Activated CD4-positive, alpha-beta memory T cell treated with anti-CD3 and anti-CD28 coated beads for 36 hours (primary cell): ENCODE measurements at regions not wholly inside any gene's neighbourhood (a gene's known extent, or its start where the extent isn't known, plus 50 kb on each side); places are given as distances from the start of the nearest gene placed in this dataset.

Experiments
- CTCF ChIA-PET: fragments of 350-600 bp; sonication (Branson Sonifier 250); formaldehyde crosslinking; loops from one replicate; lab custom pipeline; 2021; ENCODE audit warnings: antibody characterized with exemption, inconsistent platforms; lab: Charles Lee
- POLR2A ChIA-PET: fragments of 350-600 bp; sonication (Branson Sonifier 250); formaldehyde crosslinking; loops from one replicate; lab custom pipeline; 2021; ENCODE audit warnings: antibody characterized with exemption; lab: Charles Lee
- DNase-seq: peaks from one replicate; pipeline ENCODE4 v3.0.0-alpha.2; 2020
- H3K27ac Mint-ChIP-seq: one replicate; pipeline ENCODE4 v1.8.0; 2021; ENCODE audit warnings: mixed read lengths
- H3K27me3 Mint-ChIP-seq: one replicate; pipeline ENCODE4 v1.8.0; 2021; ENCODE audit warnings: mixed read lengths
- H3K36me3 Mint-ChIP-seq: one replicate; pipeline ENCODE4 v1.8.0; 2021; ENCODE audit warnings: mixed read lengths
- H3K4me1 Mint-ChIP-seq: one replicate; pipeline ENCODE4 v1.8.0; 2021; ENCODE audit warnings: low read depth, mixed read lengths
- H3K4me3 Mint-ChIP-seq: one replicate; pipeline ENCODE4 v1.8.0; 2021; ENCODE audit warnings: mild to moderate bottlenecking, mixed read lengths
- H3K9me3 Mint-ChIP-seq: one replicate; pipeline ENCODE4 v1.8.0; 2021; ENCODE audit warnings: mixed read lengths
- intact Hi-C: fragments of 100-400 bp; cut with micrococcal nuclease; formaldehyde crosslinking; loops from one replicate; pipeline ENCODE4 v1.15.1; 2023

GRCh38 chr21:27740084-27740483 is 773.2 kb upstream of the ADAMTS5 start:
- peaks cover 4% of the 10 kb centered on the region for H3K9me3 Mint-ChIP-seq
- intact Hi-C loops: no loop called here
- no peaks in the 10 kb centered on the region for H3K27me3 Mint-ChIP-seq
- DNase-seq: no peak
- H3K27ac Mint-ChIP-seq: no peak overlapping the region
- H3K4me1 Mint-ChIP-seq: no peaks in the 10 kb centered on the region
- CTCF ChIA-PET: no interaction called here
- POLR2A ChIA-PET: no interaction called here
- H3K36me3 Mint-ChIP-seq: no peaks in the 10 kb centered on the region
- H3K4me3 Mint-ChIP-seq: no peak overlapping the region

GRCh38 chr21:27739187-27739586 is 772.3 kb upstream of the ADAMTS5 start:
- DNase-seq: no peak
- Mint-ChIP-seq H3K27me3 (no peaks in the 10 kb centered on the region), H3K4me3 (no peak overlapping the region), H3K9me3 (peaks cover 6% of the 10 kb centered on the region), H3K27ac (no peak overlapping the region), H3K4me1 (no peaks in the 10 kb centered on the region), H3K36me3 (no peaks in the 10 kb centered on the region)
- POLR2A ChIA-PET: no interaction called here
- CTCF ChIA-PET: no interaction called here
- intact Hi-C loops: no loop called here

GRCh38 chr21:27735699-27736098 is 768.8 kb upstream of the ADAMTS5 start:
- no peak for DNase-seq
- intact Hi-C loops: no loop called here
- no peaks in the 10 kb centered on the region for H3K27me3 Mint-ChIP-seq
- no peak overlapping the region for H3K27ac Mint-ChIP-seq
- peaks cover 9% of the 10 kb centered on the region for H3K9me3 Mint-ChIP-seq
- ChIA-PET CTCF (no interaction called here), POLR2A (no interaction called here)
- no peak overlapping the region for H3K4me3 Mint-ChIP-seq
- H3K36me3 Mint-ChIP-seq: no peaks in the 10 kb centered on the region
- H3K4me1 Mint-ChIP-seq: no peaks in the 10 kb centered on the region

- CTCF ChIA-PET: no interaction called here
- no peak for DNase-seq
- intact Hi-C loops: no loop called here
- H3K27ac Mint-ChIP-seq: no peak overlapping the region
- POLR2A ChIA-PET: no interaction called here
- H3K4me3 Mint-ChIP-seq: no peak overlapping the region
- no peaks in the 10 kb centered on the region for H3K4me1 Mint-ChIP-seq
- H3K9me3 Mint-ChIP-seq: peaks cover 9% of the 10 kb centered on the region
- H3K27me3 Mint-ChIP-seq: no peaks in the 10 kb centered on the region
- no peaks in the 10 kb centered on the region for H3K36me3 Mint-ChIP-seq
These were observed 767.3 kb upstream of the ADAMTS5 start for GRCh38 chr21:27734146-27734545.

GRCh38 chr21:27725916-27726315 is 759.0 kb upstream of the ADAMTS5 start:
- no peaks in the 10 kb centered on the region for H3K4me1 Mint-ChIP-seq
- peaks cover 9% of the 10 kb centered on the region for H3K9me3 Mint-ChIP-seq
- intact Hi-C loops: no loop called here
- no peak overlapping the region for H3K27ac Mint-ChIP-seq
- no peaks in the 10 kb centered on the region for H3K36me3 Mint-ChIP-seq
- H3K4me3 Mint-ChIP-seq: no peak overlapping the region
- no peaks in the 10 kb centered on the region for H3K27me3 Mint-ChIP-seq
- ChIA-PET CTCF (no interaction called here), POLR2A (no interaction called here)
- no peak for DNase-seq

GRCh38 chr21:27722095-27722494 is 755.2 kb upstream of the ADAMTS5 start:
- Mint-ChIP-seq H3K27ac (no peak overlapping the region), H3K4me3 (no peak overlapping the region), H3K27me3 (no peaks in the 10 kb centered on the region), H3K9me3 (peaks cover 9% of the 10 kb centered on the region), H3K36me3 (no peaks in the 10 kb centered on the region), H3K4me1 (no peaks in the 10 kb centered on the region)
- intact Hi-C loops: no loop called here
- ChIA-PET CTCF (no interaction called here), POLR2A (no interaction called here)
- DNase-seq: no peak

GRCh38 chr21:27721675-27722074 is 754.8 kb upstream of the ADAMTS5 start:
- Mint-ChIP-seq H3K4me1 (no peaks in the 10 kb centered on the region), H3K9me3 (peaks cover 9% of the 10 kb centered on the region), H3K27me3 (no peaks in the 10 kb centered on the region), H3K36me3 (no peaks in the 10 kb centered on the region), H3K4me3 (no peak overlapping the region), H3K27ac (no peak overlapping the region)
- DNase-seq: no peak
- ChIA-PET POLR2A (no interaction called here), CTCF (no interaction called here)
- intact Hi-C loops: no loop called here

- H3K27me3 Mint-ChIP-seq: no peaks in the 10 kb centered on the region
- CTCF ChIA-PET: no interaction called here
These were observed 752.3 kb upstream of the ADAMTS5 start for GRCh38 chr21:27719226-27719625.

GRCh38 chr21:27715131-27715530 is 748.2 kb upstream of the ADAMTS5 start:
- H3K4me1 Mint-ChIP-seq: no peaks in the 10 kb centered on the region

More at GRCh38 chr21:27719226-27719625, 752.3 kb upstream of the ADAMTS5 start:
- Mint-ChIP-seq H3K36me3 (no peaks in the 10 kb centered on the region), H3K4me3 (no peak overlapping the region), H3K4me1 (no peaks in the 10 kb centered on the region), H3K9me3 (peaks cover 9% of the 10 kb centered on the region), H3K27ac (no peak overlapping the region)
- intact Hi-C loops: no loop called here
- POLR2A ChIA-PET: no interaction called here
- DNase-seq: no peak

GRCh38 chr21:27713154-27714109 is 746.5 kb upstream of the ADAMTS5 start:
- H3K4me1 Mint-ChIP-seq: no peaks in the 10 kb centered on the region
- H3K27ac Mint-ChIP-seq: no peak overlapping the region
- no peak for DNase-seq
- no peak overlapping the region for H3K4me3 Mint-ChIP-seq
- intact Hi-C loops: no loop called here
- POLR2A ChIA-PET: no interaction called here
- no peaks in the 10 kb centered on the region for H3K9me3 Mint-ChIP-seq
- CTCF ChIA-PET: no interaction called here
- no peaks in the 10 kb centered on the region for H3K27me3 Mint-ChIP-seq
- no peaks in the 10 kb centered on the region for H3K36me3 Mint-ChIP-seq

More at GRCh38 chr21:27715131-27715530, 748.2 kb upstream of the ADAMTS5 start:
- DNase-seq: no peak
- no peaks in the 10 kb centered on the region for H3K9me3 Mint-ChIP-seq
- no peaks in the 10 kb centered on the region for H3K36me3 Mint-ChIP-seq
- POLR2A ChIA-PET: interaction anchor here (0.7 kb wide), 1 partner anchor 17 kb away, joined by 3 read pairs; no protein-coding TSS in a partner anchor
- no peak overlapping the region for H3K4me3 Mint-ChIP-seq
- CTCF ChIA-PET: no interaction called here
- no peaks in the 10 kb centered on the region for H3K27me3 Mint-ChIP-seq
- no peak overlapping the region for H3K27ac Mint-ChIP-seq
- intact Hi-C loops: no loop called here

GRCh38 chr21:27704567-27705166 is 737.8 kb upstream of the ADAMTS5 start:
- CTCF ChIA-PET: interaction anchor here (1.3 to 2.2 kb wide), 2 partner anchors 856 to 1040 kb away, joined by 3 to 6 read pairs; no protein-coding TSS in a partner anchor
- POLR2A ChIA-PET: no interaction called here

GRCh38 chr21:27703791-27704190 is 736.9 kb upstream of the ADAMTS5 start:
- no peak overlapping the region for H3K4me3 Mint-ChIP-seq
- H3K9me3 Mint-ChIP-seq: no peaks in the 10 kb centered on the region
- no peak overlapping the region for H3K27ac Mint-ChIP-seq
- H3K36me3 Mint-ChIP-seq: no peaks in the 10 kb centered on the region
- intact Hi-C loops: loop anchor here (5.0 kb wide), 1 partner anchor 99 kb away; no protein-coding TSS in a partner anchor
- no peak for DNase-seq
- CTCF ChIA-PET: interaction anchor here (0.6 to 2.2 kb wide), 3 partner anchors 722 to 1041 kb away, joined by 3 to 6 read pairs (median 4); no protein-coding TSS in a partner anchor
- no peaks in the 10 kb centered on the region for H3K27me3 Mint-ChIP-seq
- H3K4me1 Mint-ChIP-seq: no peaks in the 10 kb centered on the region
- POLR2A ChIA-PET: no interaction called here

More at GRCh38 chr21:27704567-27705166, 737.8 kb upstream of the ADAMTS5 start:
- no peak overlapping the region for H3K4me3 Mint-ChIP-seq
- no peak overlapping the region for H3K27ac Mint-ChIP-seq
- DNase-seq: no peak
- H3K36me3 Mint-ChIP-seq: no peaks in the 10 kb centered on the region
- no peaks in the 10 kb centered on the region for H3K9me3 Mint-ChIP-seq
- H3K27me3 Mint-ChIP-seq: no peaks in the 10 kb centered on the region
- intact Hi-C loops: loop anchor here (5.0 kb wide), 1 partner anchor 98 kb away; no protein-coding TSS in a partner anchor
- no peaks in the 10 kb centered on the region for H3K4me1 Mint-ChIP-seq
